ENCODE measurements at regions not wholly inside any gene's neighbourhood (a gene's known extent, or its start where the extent isn't known, plus 50 kb on each side); places are given as distances from the start of the nearest gene placed in this dataset.

GRCh38 chr2:221322741-221323140, 249.4 kb downstream of the EPHA4 start:
- no peaks in the 10 kb centered on the region for H4K20me1 ChIP-seq (ENCODE audit: insufficient read depth, low read length)
- H2AFZ ChIP-seq (ENCODE audit: low read length), result no peak overlapping the region
- no peaks in the 10 kb centered on the region for H3K36me3 ChIP-seq (ENCODE audit: insufficient read depth, low read length)
- no peak overlapping the region for H3K4me3 ChIP-seq (ENCODE audit: insufficient read depth, low read length)
- DNase-seq (ENCODE audit: insufficient read length, low spot score, missing footprints), result no peak
- H3K9me3 ChIP-seq (ENCODE audit: low read depth, low read length), result no peaks in the 10 kb centered on the region
- no peak overlapping the region for H3K4me2 ChIP-seq (ENCODE audit: insufficient read depth, low read length)
- no peaks in the 10 kb centered on the region for H3K27me3 ChIP-seq (ENCODE audit: insufficient read depth, low read length)
- no peaks in the 10 kb centered on the region for H3K4me1 ChIP-seq (ENCODE audit: insufficient read depth, low read length)
- no peak for TF ChIP-seq CTCF (IDR thresholded peaks at IDR 0.05; ENCODE audit: extremely low read depth, low read depth, low read length)
- no peaks in the 10 kb centered on the region for H3K79me2 ChIP-seq (ENCODE audit: insufficient read depth, low read length)
- no peak overlapping the region for H3K27ac ChIP-seq (ENCODE audit: low read depth, low read length)

GRCh38 chr2:221323513-221323912, 248.6 kb downstream of the EPHA4 start:
- no peak overlapping the region for H3K4me3 ChIP-seq (ENCODE audit: insufficient read depth, low read length)
- H3K4me2 ChIP-seq (ENCODE audit: insufficient read depth, low read length), result no peak overlapping the region
- TF ChIP-seq CTCF (IDR thresholded peaks at IDR 0.05; ENCODE audit: extremely low read depth, low read depth, low read length), result no peak
- H3K27ac ChIP-seq (ENCODE audit: low read depth, low read length), result no peak overlapping the region
- no peak overlapping the region for H2AFZ ChIP-seq (ENCODE audit: low read length)
- no peaks in the 10 kb centered on the region for H3K27me3 ChIP-seq (ENCODE audit: insufficient read depth, low read length)
- no peaks in the 10 kb centered on the region for H3K4me1 ChIP-seq (ENCODE audit: insufficient read depth, low read length)
- H3K36me3 ChIP-seq (ENCODE audit: insufficient read depth, low read length), result no peaks in the 10 kb centered on the region
- H3K9me3 ChIP-seq (ENCODE audit: low read depth, low read length), result no peaks in the 10 kb centered on the region
- no peaks in the 10 kb centered on the region for H3K79me2 ChIP-seq (ENCODE audit: insufficient read depth, low read length)
- DNase-seq (ENCODE audit: insufficient read length, low spot score, missing footprints), result no peak
- no peaks in the 10 kb centered on the region for H4K20me1 ChIP-seq (ENCODE audit: insufficient read depth, low read length)

GRCh38 chr2:221330436-221330835, 241.7 kb downstream of the EPHA4 start:
- Histone ChIP-seq H3K27ac (ENCODE audit: low read depth, low read length) (no peak overlapping the region), H3K4me2 (ENCODE audit: insufficient read depth, low read length) (no peak overlapping the region), H3K4me3 (ENCODE audit: insufficient read depth, low read length) (no peak overlapping the region), H3K79me2 (ENCODE audit: insufficient read depth, low read length) (no peaks in the 10 kb centered on the region), H3K27me3 (ENCODE audit: insufficient read depth, low read length) (no peaks in the 10 kb centered on the region), H3K9me3 (ENCODE audit: low read depth, low read length) (no peaks in the 10 kb centered on the region), H3K4me1 (ENCODE audit: insufficient read depth, low read length) (no peaks in the 10 kb centered on the region), H4K20me1 (ENCODE audit: insufficient read depth, low read length) (no peaks in the 10 kb centered on the region), H3K36me3 (ENCODE audit: insufficient read depth, low read length) (no peaks in the 10 kb centered on the region), H2AFZ (ENCODE audit: low read length) (no peak overlapping the region)
- no peak for DNase-seq (ENCODE audit: insufficient read length, low spot score, missing footprints)
- no peak for TF ChIP-seq CTCF (IDR thresholded peaks at IDR 0.05; ENCODE audit: extremely low read depth, low read depth, low read length)

GRCh38 chr2:221334481-221335218, 237.5 kb downstream of the EPHA4 start:
- no peaks in the 10 kb centered on the region for H3K27me3 ChIP-seq (ENCODE audit: insufficient read depth, low read length)
- no peak for DNase-seq (ENCODE audit: insufficient read length, low spot score, missing footprints)
- H3K79me2 ChIP-seq (ENCODE audit: insufficient read depth, low read length), result no peaks in the 10 kb centered on the region
- no peak for TF ChIP-seq CTCF (IDR thresholded peaks at IDR 0.05; ENCODE audit: extremely low read depth, low read depth, low read length)
- no peaks in the 10 kb centered on the region for H3K4me1 ChIP-seq (ENCODE audit: insufficient read depth, low read length)
- no peak overlapping the region for H2AFZ ChIP-seq (ENCODE audit: low read length)
- H3K36me3 ChIP-seq (ENCODE audit: insufficient read depth, low read length), result no peaks in the 10 kb centered on the region
- H3K4me2 ChIP-seq (ENCODE audit: insufficient read depth, low read length), result no peak overlapping the region
- no peaks in the 10 kb centered on the region for H3K9me3 ChIP-seq (ENCODE audit: low read depth, low read length)
- no peaks in the 10 kb centered on the region for H4K20me1 ChIP-seq (ENCODE audit: insufficient read depth, low read length)
- H3K4me3 ChIP-seq (ENCODE audit: insufficient read depth, low read length), result no peak overlapping the region
- H3K27ac ChIP-seq (ENCODE audit: low read depth, low read length), result no peak overlapping the region
